ENCODE measurements at regions not wholly inside any gene's neighbourhood (a gene's known extent, or its start where the extent isn't known, plus 50 kb on each side); places are given as distances from the start of the nearest gene placed in this dataset.

GRCh38 chr13:58446979-58447378 lies 815.4 kb downstream of the PCDH17 start:
- TF ChIP-seq CTCF (IDR thresholded peaks at IDR 0.05), result no peak
- no peak for TF ChIP-seq EZH2 (IDR thresholded peaks at IDR 0.05; ENCODE audit: borderline replicate concordance, insufficient read depth, low read depth, low read length, poor library complexity, severe bottlenecking)
